G401.6 (cell line): ENCODE measurements at regions not wholly inside any gene's neighbourhood (a gene's known extent, or its start where the extent isn't known, plus 50 kb on each side); places are given as distances from the start of the nearest gene placed in this dataset.
"Not testable (repeated sequence)": the region's sequence is repeated elsewhere in the genome, so short reads cannot be mapped to it uniquely, and the experiment has no call there.

Source experiments
- FAIRE-seq: peaks from 2 replicates; lab custom pipeline; 2012; peaks lifted over from hg19 to GRCh38; lab: Jason Lieb, UNC

- FAIRE-seq, result no peak
Observed at GRCh38 chr1:195663549-195664280, 944.5 kb downstream of the KCNT2 start.

DNA sequence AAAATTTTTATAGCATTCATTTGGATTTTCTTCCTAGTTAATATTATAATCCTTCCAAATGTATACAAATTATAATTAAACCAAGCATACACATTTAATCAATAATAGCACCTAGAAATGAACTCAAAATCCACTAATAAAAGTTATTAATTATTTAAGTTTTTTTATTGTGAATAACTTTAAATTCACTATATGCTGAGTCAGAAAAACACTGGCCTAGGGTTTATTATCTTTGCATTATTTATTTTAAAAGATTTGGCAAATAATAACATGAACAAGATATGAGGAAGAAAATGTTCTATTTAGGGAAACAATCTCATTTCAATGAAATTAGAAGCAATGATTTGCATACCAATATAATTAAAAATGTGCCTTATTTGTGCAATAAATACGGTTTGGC lies 951.5 kb downstream of the KCNT2 start:
- FAIRE-seq, result no peak

DNA sequence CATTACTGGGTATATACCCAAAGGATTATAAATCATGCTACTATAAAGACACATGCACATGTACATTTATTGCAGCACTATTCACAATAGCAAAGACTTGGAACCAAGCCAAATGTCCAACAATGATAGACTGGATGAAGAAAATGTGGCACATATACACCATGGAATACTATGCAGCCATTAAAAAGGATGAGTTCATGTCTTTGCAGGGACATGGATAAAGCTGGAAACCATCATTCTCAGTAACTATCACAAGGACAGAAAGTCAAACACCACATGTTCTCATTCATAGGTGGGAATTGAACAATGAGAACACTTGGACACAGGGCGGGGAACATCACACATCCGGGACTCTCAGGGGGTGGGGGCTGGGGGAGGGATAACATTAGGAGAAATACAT lies 959.4 kb downstream of the KCNT2 start:
- not testable (repeated sequence) for FAIRE-seq

DNA sequence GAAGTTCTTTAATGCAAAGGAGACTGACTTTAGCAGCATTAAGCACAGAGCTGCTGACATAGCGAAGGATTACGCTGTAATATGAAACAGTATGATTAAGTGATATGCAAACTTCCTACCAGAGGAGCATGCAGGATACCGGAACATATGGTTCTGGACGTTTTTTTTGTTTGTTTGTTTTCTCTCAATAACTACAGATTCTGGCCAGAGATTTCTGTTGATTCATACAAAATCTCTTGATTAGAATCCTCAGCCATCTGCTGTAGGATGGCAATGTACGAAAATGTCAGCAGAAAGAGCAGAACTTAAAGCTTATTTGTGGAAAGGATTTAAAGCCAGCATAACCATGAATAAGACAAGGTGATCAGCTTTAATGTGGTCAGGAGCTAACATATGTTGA lies 970.7 kb downstream of the KCNT2 start:
- FAIRE-seq, result no peak

DNA sequence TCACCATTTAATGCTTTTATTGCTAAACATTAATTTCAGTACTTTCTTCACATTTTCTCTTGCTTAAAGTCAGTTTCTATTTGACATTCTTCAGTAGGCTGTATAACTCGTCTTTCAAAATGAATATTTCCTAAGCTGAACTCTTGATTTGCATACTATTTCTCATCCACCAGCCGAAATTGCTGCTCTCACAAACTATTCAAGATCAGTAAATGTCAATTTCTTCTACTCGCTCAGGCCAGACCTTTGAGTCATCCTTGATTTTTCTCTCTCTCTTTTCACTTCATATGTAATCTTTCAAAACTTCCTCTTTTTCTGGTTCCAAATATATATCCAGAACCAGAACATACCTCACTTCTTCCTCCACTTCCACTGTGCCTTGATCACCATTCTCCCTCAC lies 990.0 kb downstream of the KCNT2 start:
- FAIRE-seq, result no peak

GRCh38 chr1:195617106-195617505 lies 991.1 kb downstream of the KCNT2 start:
- FAIRE-seq, result no peak

GRCh38 chr1:195608883-195609282 lies 999.4 kb downstream of the KCNT2 start:
- no peak for FAIRE-seq

- FAIRE-seq, result peak; percentile 89
Observed at GRCh38 chr1:195606483-195606882, 1001.8 kb downstream of the KCNT2 start.

DNA sequence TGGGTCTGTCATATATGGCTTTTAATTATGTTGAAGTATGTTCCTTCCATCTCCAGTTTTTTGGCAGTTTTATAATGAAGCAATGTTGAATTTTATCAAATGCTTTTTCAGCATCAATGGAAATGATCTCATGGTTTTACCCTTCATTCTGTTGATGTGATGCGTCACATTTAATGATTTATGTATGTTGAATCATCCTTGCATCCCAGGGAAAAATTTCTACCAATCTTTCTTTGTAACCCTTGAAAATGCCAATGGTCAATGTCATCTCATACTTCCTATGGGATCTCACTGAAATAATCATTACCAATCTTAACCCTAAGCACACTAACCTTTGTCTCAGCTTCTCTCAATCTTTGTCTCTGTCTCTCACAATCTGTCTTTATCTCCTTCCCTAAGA lies 1004.0 kb downstream of the KCNT2 start:
- FAIRE-seq, result no peak

DNA sequence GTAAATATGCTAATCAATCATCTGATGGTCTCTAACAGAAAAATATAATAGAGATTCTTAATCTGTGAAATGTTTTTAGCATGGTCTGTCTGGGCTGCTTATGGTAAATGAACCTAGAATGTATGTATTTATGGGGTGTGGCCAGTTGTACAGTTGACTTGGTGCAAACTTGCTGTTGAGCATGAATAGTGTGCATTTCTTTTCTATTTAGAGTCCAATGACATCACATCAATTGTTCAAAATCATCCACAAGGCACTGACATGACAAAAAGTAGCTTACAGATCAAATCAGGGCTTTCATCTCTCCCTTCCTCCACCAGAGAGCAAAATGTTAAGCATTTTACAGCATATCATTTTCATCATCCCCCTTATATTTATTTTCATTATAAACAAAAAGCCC lies 1010.3 kb downstream of the KCNT2 start:
- no peak for FAIRE-seq

GRCh38 chr1:195594773-195595172 lies 1013.5 kb downstream of the KCNT2 start:
- no peak for FAIRE-seq

DNA sequence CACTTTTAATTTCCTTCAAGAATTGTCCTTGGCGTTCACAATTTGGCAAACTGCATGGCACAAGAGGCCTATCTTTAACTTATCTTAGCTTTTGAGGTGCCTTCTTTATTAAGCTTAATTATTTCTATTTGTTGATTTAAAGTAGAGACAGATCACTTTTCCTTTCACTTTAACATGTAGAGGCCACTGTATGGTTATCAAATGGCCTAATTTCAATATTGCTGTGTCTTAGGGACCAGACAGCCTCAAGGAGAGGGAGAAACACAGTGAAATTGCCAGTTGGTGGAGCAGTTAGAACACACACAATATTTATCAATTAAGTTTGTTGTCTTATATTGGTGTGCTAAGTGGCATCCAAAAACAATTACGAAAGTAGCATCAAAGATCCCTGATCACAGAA lies 1013.9 kb downstream of the KCNT2 start:
- FAIRE-seq, result no peak

- no peak for FAIRE-seq
Observed at GRCh38 chr1:195591917-195592672, 1016.1 kb downstream of the KCNT2 start.

GRCh38 chr1:195590649-195591048 lies 1017.6 kb downstream of the KCNT2 start:
- no peak for FAIRE-seq

DNA sequence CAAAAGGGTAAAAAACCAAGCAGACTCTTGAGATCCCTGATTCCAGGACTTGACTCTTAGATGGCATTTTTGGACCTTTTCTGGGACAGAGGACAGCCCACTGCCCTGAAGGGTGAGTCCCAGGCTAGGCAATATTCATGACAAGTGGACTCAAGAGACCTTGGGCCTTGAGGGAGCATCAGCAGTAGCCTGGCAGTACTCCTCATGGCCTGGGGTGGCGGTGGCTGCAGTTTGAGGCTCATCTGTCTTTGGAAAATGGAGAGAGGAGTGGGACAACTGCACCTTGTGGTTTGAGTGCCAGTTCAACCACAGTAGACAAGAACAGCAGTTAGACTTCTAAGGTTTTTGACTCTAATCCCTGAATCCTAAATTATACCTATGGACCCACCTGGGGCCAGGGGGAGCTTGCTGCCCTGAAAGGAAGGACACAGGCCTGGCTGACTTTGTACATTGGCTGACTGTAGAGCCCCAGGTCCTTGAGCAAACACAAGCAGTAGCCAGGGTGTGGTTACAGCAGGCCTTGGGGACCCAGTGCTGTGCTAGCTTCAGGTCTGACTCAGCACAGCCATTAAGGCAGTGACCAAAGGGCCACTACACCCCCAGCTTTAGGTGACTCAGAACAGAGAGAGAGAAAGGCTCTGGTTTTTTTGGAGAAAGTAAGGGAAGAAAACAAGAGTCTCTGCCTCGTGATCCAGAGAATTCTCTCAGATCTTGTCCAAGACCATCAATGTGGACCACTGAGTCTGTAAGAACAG lies 1023.2 kb downstream of the KCNT2 start:
- no peak for FAIRE-seq

- no peak for FAIRE-seq
Observed at GRCh38 chr1:195580988-195581387, 1027.3 kb downstream of the KCNT2 start.

DNA sequence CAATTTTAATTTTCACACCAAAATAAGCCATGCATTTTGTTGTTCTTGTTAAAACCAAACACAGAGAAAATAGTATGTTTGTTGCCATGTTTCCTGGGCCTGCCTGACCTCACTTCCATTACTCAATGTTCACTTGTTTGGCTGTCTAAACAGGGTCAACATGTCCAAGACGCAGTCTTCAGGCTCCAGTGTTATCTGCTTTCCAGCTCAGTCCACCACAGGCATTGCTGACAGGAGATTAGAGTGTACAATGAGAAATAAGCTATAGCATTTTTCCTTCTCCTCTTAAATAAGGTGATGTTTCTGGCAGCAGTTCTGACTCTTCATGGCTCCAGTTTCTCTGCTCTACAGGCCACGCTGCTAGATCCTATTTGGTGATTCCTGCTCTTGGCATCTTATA lies 1030.5 kb downstream of the KCNT2 start:
- no peak for FAIRE-seq

DNA sequence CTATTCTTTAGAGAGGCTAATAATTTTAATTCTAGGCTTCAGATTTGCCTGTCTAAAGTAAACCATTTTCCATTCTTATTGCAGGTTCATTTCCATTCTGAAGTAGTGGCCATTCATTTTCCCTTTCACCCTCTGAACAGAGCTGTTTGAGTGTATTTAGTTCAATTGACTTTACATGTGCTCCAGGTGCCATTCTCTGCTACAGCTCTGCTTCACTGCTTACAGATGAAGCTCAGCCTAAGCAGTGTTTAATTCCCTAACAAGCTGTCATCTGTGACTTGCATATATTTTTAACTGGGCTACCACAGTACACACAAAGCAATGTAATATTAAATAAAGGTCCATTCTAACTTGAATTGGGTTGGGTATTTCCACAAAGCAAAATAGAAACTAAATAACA lies 1031.6 kb downstream of the KCNT2 start:
- no peak for FAIRE-seq

DNA sequence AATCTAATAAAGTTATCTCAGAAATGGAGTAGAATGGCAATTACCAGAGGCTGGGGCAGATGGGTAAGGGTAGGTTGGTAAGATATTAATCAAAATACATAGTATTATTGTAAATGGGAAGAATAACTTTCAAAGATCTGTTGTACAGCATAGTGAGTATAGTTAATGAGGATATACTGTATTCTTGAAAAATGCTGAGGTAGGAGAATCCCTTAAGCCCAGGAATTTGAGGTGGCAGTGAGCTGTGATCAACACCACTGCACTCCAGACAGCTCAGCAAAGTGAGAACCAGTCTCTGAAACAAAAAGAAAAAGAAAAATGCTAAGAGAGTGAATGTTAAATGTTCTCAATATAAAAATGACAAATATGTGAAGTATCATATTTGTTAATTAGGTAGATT lies 1033.7 kb downstream of the KCNT2 start:
- FAIRE-seq, result no peak

GRCh38 chr1:195569934-195570333 lies 1038.3 kb downstream of the KCNT2 start:
- FAIRE-seq, result no peak

DNA sequence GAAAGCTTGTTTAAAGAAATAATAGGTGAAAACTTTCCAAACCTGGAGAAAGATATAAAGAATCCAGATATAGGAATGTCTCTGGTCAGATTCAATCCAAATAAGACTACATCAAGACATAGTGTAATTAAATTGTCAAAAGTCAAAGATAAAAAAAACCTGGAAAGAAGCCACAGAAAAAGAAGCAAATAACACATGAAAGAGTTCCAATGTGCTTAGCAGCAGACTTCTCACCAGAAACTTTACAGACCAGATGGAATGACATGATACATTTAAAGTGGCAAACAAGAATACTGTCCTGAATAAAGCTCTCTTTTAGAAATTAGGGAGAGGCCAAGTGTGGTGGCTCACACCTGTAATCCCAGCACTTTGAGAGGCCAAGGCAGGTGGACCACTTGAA lies 1039.9 kb downstream of the KCNT2 start:
- FAIRE-seq, result no peak

- no peak for FAIRE-seq
Observed at GRCh38 chr1:195562074-195562473, 1046.2 kb downstream of the KCNT2 start.
